ENCODE measurements at regions not wholly inside any gene's neighbourhood (a gene's known extent, or its start where the extent isn't known, plus 50 kb on each side); places are given as distances from the start of the nearest gene placed in this dataset.

GRCh38 chr1:101526813-101527212 lies 290.0 kb downstream of the S1PR1 start:
- TF ChIP-seq CTCF (IDR thresholded peaks at IDR 0.05) (no peak), CHD4 (IDR thresholded peaks at IDR 0.05; ENCODE audit: borderline replicate concordance) (no peak), RAD21 (conservative IDR thresholded peaks at IDR 0.05 in 1 of 2, IDR thresholded peaks at IDR 0.05 in 1 of 2) (no peak), MYC (IDR thresholded peaks at IDR 0.05; ENCODE audit: borderline replicate concordance, low read length) (no peak), RFX5 (IDR thresholded peaks at IDR 0.05) (no peak), SMC3 (IDR thresholded peaks at IDR 0.05) (no peak), POLR2A (IDR thresholded peaks at IDR 0.05; ENCODE audit: low read length) (no peak), USF2 (IDR thresholded peaks at IDR 0.05) (no peak), PBX3 (IDR thresholded peaks at IDR 0.05) (no peak), TP53 (CRISPR knock-in tag; IDR thresholded peaks at IDR 0.05) (no peak), MAX (IDR thresholded peaks at IDR 0.05) (no peak), CEBPB (IDR thresholded peaks at IDR 0.05) (no peak)

All from A549 (cell line).